ENCODE measurements at regions not wholly inside any gene's neighbourhood (a gene's known extent, or its start where the extent isn't known, plus 50 kb on each side); places are given as distances from the start of the nearest gene placed in this dataset.

DNA sequence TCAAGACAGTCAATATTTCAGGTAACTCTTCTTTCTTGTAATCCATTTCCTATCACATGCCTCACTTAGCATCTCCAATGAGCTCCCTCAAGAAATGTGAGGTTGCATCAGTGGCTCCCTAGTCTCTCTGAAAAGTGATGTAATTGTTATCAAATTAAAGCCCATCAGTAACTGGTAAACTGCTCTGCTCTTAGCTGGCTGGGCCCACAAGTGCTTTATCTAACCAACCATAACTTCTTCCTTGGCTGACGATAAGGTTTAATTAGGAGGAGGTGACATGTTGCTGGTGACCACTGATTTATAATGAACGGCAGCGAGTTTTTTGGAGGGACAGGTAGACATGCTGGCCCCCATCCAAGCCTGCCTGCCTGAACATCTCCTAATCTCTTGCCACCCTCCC, 79.6 kb downstream of the RTP4 start:
- no peaks in the 10 kb centered on the region for H3K4me1 ChIP-seq
- no peak overlapping the region for H3K4me3 Mint-ChIP-seq (ENCODE audit: unreplicated experiment)
- H3K4me3 ChIP-seq (ENCODE audit: low read depth, low read length), result no peak overlapping the region
- 0 out of 2 replicates have a peak, but pooled peaks cover 3% of the 10 kb centered on the region for H3K9me3 ChIP-seq
- intact Hi-C loops (cut with micrococcal nuclease; ENCODE audit: unreplicated experiment), result no loop called here
- no peaks in the 10 kb centered on the region for H3K9me3 Mint-ChIP-seq (ENCODE audit: unreplicated experiment)
- H3K36me3 Mint-ChIP-seq (ENCODE audit: insufficient read depth, unreplicated experiment), result no peaks in the 10 kb centered on the region
- ChIA-PET POLR2A (no interaction called here), CTCF (no interaction called here)
- DNase-seq, result no peak
- no peak overlapping the region for H3K27ac Mint-ChIP-seq (ENCODE audit: unreplicated experiment)
- H3K27me3 Mint-ChIP-seq (ENCODE audit: insufficient read depth, unreplicated experiment), result no peaks in the 10 kb centered on the region
- no peaks in the 10 kb centered on the region for H3K36me3 ChIP-seq (ENCODE audit: control insufficient read depth, insufficient read depth, low read length)
- BruUV-seq (replicated peaks), result no TSS peak
- peaks cover 5% of the 10 kb centered on the region for H3K4me1 Mint-ChIP-seq (ENCODE audit: low read depth, unreplicated experiment)
- H3K27me3 ChIP-seq (replicated peaks; ENCODE audit: control insufficient read depth, insufficient read depth, low read length), result no peaks in the 10 kb centered on the region
- TF ChIP-seq CTCF (IDR thresholded peaks at IDR 0.05; ENCODE audit: insufficient read depth in 1 of 2, low read depth in 1 of 2, low read length in 1 of 2, severe bottlenecking in 1 of 2, unreplicated experiment in 1 of 2), result no peak

- Mint-ChIP-seq H3K27ac (ENCODE audit: unreplicated experiment) (no peak overlapping the region), H3K4me1 (ENCODE audit: low read depth, unreplicated experiment) (peaks cover 7% of the 10 kb centered on the region), H3K9me3 (ENCODE audit: unreplicated experiment) (no peaks in the 10 kb centered on the region), H3K36me3 (ENCODE audit: insufficient read depth, unreplicated experiment) (no peaks in the 10 kb centered on the region), H3K4me3 (ENCODE audit: unreplicated experiment) (no peak overlapping the region), H3K27me3 (ENCODE audit: insufficient read depth, unreplicated experiment) (no peaks in the 10 kb centered on the region)
- ChIA-PET CTCF (no interaction called here), POLR2A (no interaction called here)
- no peak for DNase-seq
- H3K4me3 ChIP-seq (ENCODE audit: low read depth, low read length), result no peak overlapping the region
- no peaks in the 10 kb centered on the region for H3K36me3 ChIP-seq (ENCODE audit: control insufficient read depth, insufficient read depth, low read length)
- no peaks in the 10 kb centered on the region for H3K27me3 ChIP-seq (replicated peaks; ENCODE audit: control insufficient read depth, insufficient read depth, low read length)
- TF ChIP-seq CTCF (IDR thresholded peaks at IDR 0.05; ENCODE audit: insufficient read depth in 1 of 2, low read depth in 1 of 2, low read length in 1 of 2, severe bottlenecking in 1 of 2, unreplicated experiment in 1 of 2), result no peak
- no peaks in the 10 kb centered on the region for H3K9me3 ChIP-seq
- no peaks in the 10 kb centered on the region for H3K4me1 ChIP-seq
- BruUV-seq (replicated peaks), result no TSS peak
- intact Hi-C loops (cut with micrococcal nuclease; ENCODE audit: unreplicated experiment), result no loop called here
Measured at GRCh38 chr3:187445356-187445755, 77.2 kb downstream of the RTP4 start.

DNA sequence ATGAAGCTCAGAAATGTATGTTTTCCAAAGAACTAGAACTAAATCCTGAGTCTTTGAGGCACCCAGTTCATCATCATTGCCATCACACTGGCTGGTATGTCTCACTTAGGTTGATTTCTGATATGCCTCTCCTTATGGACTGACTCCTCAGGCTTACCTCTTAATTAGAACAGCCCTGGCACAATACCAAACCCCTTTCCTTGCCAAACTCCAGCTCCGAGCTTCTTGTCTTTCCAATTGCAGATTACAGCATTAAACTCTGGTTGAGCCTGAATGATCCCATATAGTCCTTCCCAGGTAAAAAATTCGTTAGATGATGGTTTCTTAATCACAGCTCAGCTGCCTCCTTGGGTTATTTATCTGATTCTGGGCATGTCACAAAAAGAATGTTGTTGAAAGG, 66.3 kb downstream of the RTP4 start:
- H3K27me3 ChIP-seq (replicated peaks; ENCODE audit: control insufficient read depth, insufficient read depth, low read length), result no peaks in the 10 kb centered on the region
- intact Hi-C loops (cut with micrococcal nuclease; ENCODE audit: unreplicated experiment), result no loop called here
- H3K4me3 ChIP-seq (ENCODE audit: low read depth, low read length), result no peak overlapping the region
- no peak overlapping the region for H3K4me3 Mint-ChIP-seq (ENCODE audit: unreplicated experiment)
- H3K36me3 Mint-ChIP-seq (ENCODE audit: insufficient read depth, unreplicated experiment), result no peaks in the 10 kb centered on the region
- H3K9me3 ChIP-seq, result no peaks in the 10 kb centered on the region
- BruUV-seq (replicated peaks), result no TSS peak
- ChIA-PET POLR2A (no interaction called here), CTCF (no interaction called here)
- 0 out of 2 replicates have a peak, but pooled peaks cover 5% of the 10 kb centered on the region for H3K4me1 ChIP-seq
- no peaks in the 10 kb centered on the region for H3K4me1 Mint-ChIP-seq (ENCODE audit: low read depth, unreplicated experiment)
- no peak overlapping the region for H3K27ac Mint-ChIP-seq (ENCODE audit: unreplicated experiment)
- no peak for DNase-seq
- H3K27me3 Mint-ChIP-seq (ENCODE audit: insufficient read depth, unreplicated experiment), result no peaks in the 10 kb centered on the region
- H3K36me3 ChIP-seq (ENCODE audit: control insufficient read depth, insufficient read depth, low read length), result no peaks in the 10 kb centered on the region
- no peak for TF ChIP-seq CTCF (IDR thresholded peaks at IDR 0.05; ENCODE audit: insufficient read depth in 1 of 2, low read depth in 1 of 2, low read length in 1 of 2, severe bottlenecking in 1 of 2, unreplicated experiment in 1 of 2)
- H3K9me3 Mint-ChIP-seq (ENCODE audit: unreplicated experiment), result no peaks in the 10 kb centered on the region
